Testis (tissue), 2 donors: ENCODE measurements at regions not wholly inside any gene's neighbourhood (a gene's known extent, or its start where the extent isn't known, plus 50 kb on each side); places are given as distances from the start of the nearest gene placed in this dataset.
"Not testable (repeated sequence)": the region's sequence is repeated elsewhere in the genome, so short reads cannot be mapped to it uniquely, and the experiment has no call there.

ENCODE experiments used
- DNase-seq: peaks from one replicate; pipeline ENCODE4 v3.0.0-alpha.2; 2019
- H3K27ac ChIP-seq, 2 donors: fragments of 200-600 bp; sonication (generic); one replicate each; pipeline ENCODE4 v1.5.1; 2019
- H3K27me3 ChIP-seq: fragments of 200-600 bp; sonication (generic); one replicate; pipeline ENCODE4 v1.5.1; 2019
- H3K36me3 ChIP-seq: fragments of 200-600 bp; sonication (generic); one replicate; pipeline ENCODE4 v1.5.1; 2017; ENCODE audit warnings: low read depth; ENCODE audit errors: missing control alignments
- H3K4me1 ChIP-seq: fragments of 200-600 bp; sonication (generic); one replicate; pipeline ENCODE4 v1.5.1; 2019
- H3K4me3 ChIP-seq, 2 donors: fragments of 200-600 bp; sonication (generic); one replicate each; pipeline ENCODE4 v1.5.1; 2017 to 2019
- H3K9me3 ChIP-seq: fragments of 200-600 bp; sonication (generic); one replicate; pipeline ENCODE4 v1.5.1; 2017
- POLR2A ChIP-seq: fragments of 450-650 bp; IDR thresholded peaks from one replicate; pipeline ENCODE4 v1.6.1; 2017; ENCODE audit warnings: antibody characterized with exemption, mild to moderate bottlenecking, moderate library complexity
- WGBS, 2 donors: methylation state at CpG; one replicate each; pipeline ENCODE4 v1.1.5; 2018; 5-methylcytosine and 5-hydroxymethylcytosine counted together
- intact Hi-C: fragments of 100-400 bp; cut with DNase I; formaldehyde crosslinking; loops from one replicate; pipeline ENCODE4 v1.15.1; 2023; ENCODE audit warnings: low total_unique reads
- TF ChIP-seq, protein P1 (sequence below), 3 experiments: fragments of 450-650 bp in 2 of 3; fragments of 200-600 bp in 1 of 3; sonication (generic) in 1 of 3; IDR thresholded peaks; one replicate each; pipeline ENCODE4 v1.5.1; 2016 to 2019; ENCODE audit warnings: antibody characterized with exemption in 3 of 3, mild to moderate bottlenecking in 2 of 3, moderate library complexity in 1 of 3

DNA sequence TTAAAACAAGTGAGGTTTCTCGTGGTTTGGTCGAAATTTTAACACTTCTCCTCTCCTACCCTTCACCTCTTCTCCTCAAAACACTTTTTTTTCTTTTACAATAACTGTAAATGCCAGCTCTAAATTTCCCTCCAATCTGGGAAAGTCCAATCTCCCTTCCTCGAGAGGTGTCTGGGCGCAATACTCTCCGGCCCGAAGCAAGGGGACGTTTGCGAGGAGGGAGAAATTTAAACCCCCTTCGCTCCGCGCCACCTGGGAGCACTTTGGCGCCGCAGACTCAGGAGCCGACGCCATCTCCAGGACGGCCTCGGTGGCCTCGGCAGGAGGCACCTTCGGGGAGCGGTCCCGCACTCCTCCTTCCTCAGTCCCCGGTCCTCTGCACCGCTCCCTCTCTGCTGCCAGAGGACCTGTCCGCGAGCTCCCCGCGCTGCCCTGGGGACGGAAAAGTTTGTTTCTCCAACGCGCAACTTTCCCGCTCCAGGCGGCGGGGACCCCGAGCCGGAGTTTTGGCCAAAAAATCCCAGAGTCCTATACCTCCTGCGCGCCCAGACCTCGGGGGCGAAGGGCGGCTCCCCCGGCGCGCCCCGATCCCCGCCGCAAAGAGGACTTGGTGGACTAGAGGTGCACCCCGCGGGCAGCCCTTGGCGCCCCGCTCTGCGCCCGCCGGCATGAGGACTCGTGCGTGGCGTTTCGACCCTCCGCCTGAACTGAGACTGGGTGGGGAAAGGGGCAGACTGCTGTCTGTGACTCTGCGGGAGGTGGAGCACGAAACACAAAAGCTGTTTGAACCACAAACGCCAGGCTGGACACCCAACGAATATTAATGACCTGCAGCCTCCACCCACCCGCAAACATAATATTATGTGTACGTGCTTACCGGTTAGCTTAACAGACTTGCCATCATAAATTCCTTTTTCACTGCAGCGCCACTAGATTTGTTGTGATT lies 95.2 kb upstream of the HMGA2 start:
- no peak for DNase-seq
- intact Hi-C loops: no loop called here
- H3K9me3 ChIP-seq: no peaks in the 10 kb centered on the region
- TF ChIP-seq POLR2A: no peak
- TF ChIP-seq, protein P1, sequence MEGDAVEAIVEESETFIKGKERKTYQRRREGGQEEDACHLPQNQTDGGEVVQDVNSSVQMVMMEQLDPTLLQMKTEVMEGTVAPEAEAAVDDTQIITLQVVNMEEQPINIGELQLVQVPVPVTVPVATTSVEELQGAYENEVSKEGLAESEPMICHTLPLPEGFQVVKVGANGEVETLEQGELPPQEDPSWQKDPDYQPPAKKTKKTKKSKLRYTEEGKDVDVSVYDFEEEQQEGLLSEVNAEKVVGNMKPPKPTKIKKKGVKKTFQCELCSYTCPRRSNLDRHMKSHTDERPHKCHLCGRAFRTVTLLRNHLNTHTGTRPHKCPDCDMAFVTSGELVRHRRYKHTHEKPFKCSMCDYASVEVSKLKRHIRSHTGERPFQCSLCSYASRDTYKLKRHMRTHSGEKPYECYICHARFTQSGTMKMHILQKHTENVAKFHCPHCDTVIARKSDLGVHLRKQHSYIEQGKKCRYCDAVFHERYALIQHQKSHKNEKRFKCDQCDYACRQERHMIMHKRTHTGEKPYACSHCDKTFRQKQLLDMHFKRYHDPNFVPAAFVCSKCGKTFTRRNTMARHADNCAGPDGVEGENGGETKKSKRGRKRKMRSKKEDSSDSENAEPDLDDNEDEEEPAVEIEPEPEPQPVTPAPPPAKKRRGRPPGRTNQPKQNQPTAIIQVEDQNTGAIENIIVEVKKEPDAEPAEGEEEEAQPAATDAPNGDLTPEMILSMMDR (IDR thresholded peaks at IDR 0.05): no peak
- H3K36me3 ChIP-seq: no peaks in the 10 kb centered on the region
- WGBS, 2 donors: 8 to 10% methylated on average over 32 to 65 of the region's 66 CpGs
- peak overlapping the region; percentile 32 to 48 for H3K4me3 ChIP-seq
- no peaks in the 10 kb centered on the region for H3K4me1 ChIP-seq
- no peak overlapping the region for H3K27ac ChIP-seq
- no peaks in the 10 kb centered on the region for H3K27me3 ChIP-seq

DNA sequence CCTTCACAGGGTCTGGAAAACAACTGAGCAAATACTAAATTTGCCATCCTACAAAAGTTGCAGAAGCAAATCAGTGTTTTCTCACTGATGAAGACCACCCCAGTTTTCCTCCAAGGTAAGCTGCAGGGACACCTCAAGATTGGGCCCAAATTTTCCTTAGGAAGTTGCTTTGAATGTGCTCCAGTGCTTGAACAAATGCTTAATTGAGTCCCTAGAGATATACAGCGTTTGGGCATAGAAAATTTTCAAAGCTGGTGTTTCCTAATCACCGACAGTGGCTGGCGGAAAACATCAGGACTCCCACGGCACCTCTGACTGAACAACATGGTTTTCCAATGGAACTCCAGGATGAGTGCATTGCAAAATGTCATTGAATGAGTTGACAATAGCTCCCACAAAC lies 92.5 kb upstream of the HMGA2 start:
- H3K36me3 ChIP-seq: no peaks in the 10 kb centered on the region
- TF ChIP-seq, protein P1 (IDR thresholded peaks at IDR 0.05): no peak
- TF ChIP-seq POLR2A: no peak
- no peaks in the 10 kb centered on the region for H3K27me3 ChIP-seq
- H3K4me3 ChIP-seq: no peak overlapping the region
- no peak overlapping the region for H3K27ac ChIP-seq
- no peaks in the 10 kb centered on the region for H3K4me1 ChIP-seq
- 75 to 80% methylated on average over 4 of the region's 4 CpGs for WGBS, 2 donors
- no peaks in the 10 kb centered on the region for H3K9me3 ChIP-seq
- intact Hi-C loops: no loop called here
- no peak for DNase-seq

DNA sequence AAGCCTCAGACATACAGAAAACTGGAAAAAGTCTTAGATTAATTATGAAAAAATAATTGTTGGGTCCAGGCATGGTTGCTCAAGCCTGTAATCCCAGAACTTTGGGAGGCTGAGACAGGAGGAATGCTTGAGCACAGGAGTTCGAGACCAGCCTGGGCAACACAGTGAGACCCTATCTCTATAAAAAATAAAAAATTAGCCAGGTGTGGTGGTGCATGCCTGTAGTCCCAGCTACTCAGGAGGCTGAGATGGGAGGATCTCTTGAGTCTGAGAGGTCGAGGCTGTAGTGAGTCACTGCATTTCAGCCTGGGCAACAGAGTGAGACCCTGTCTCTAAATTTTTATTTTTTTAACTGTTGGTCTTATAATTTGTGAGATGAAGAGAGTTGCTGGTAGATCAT lies 90.6 kb upstream of the HMGA2 start:
- intact Hi-C loops, H3K4me3 ChIP-seq, H3K9me3 ChIP-seq, H3K27me3 ChIP-seq, H3K36me3 ChIP-seq, H3K4me1 ChIP-seq, H3K27ac ChIP-seq, DNase-seq: not testable (repeated sequence)
- 85 to 91% methylated on average over 2 of the region's 2 CpGs for WGBS, 2 donors

DNA sequence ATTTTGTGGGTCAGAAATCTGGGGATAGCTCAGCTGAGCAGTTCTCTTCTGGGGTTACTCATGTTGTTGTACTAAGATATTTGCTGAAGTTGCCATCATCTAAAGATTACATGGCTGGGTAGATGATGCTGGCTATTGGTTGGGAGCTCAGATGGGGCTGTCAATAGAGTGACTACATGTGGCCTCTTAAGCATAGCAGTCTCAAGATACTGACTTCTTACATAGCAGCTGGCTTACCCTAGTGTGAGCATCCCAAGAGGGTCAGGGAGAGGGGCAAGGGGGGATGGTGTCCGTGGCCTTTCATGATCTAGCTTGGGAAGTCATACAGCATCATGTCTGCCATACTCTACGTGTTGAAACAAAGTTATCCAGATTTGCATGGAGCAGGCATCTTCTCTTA lies 90.1 kb upstream of the HMGA2 start:
- Histone ChIP-seq H3K9me3 (no peaks in the 10 kb centered on the region), H3K27me3 (no peaks in the 10 kb centered on the region), H3K4me3 (no peak overlapping the region), H3K4me1 (no peaks in the 10 kb centered on the region), H3K27ac (no peak overlapping the region), H3K36me3 (no peaks in the 10 kb centered on the region)
- DNase-seq: no peak
- TF ChIP-seq POLR2A: no peak
- TF ChIP-seq, protein P1 (IDR thresholded peaks at IDR 0.05): no peak
- 85 to 86% methylated on average over 2 of the region's 2 CpGs for WGBS, 2 donors
- intact Hi-C loops: no loop called here

DNA sequence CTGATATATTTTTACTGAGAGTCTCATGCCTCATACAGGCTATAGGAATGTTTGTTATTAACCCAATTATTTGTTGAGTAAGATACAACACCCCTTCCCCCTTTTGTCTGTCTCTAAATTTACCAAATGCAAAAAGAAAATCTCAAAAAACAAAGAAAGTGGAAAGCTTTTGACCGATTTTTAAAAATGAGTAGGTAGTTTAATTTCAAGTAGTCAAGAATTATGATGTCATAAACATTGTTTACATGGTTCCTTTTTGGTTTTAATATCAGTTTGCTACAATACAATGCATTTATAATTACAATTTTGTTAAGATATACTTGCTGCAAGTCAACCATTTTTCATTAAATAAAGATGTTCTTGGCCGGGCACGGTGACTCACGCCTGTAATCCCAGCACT lies 84.7 kb upstream of the HMGA2 start:
- WGBS, 2 donors: 51 to 78% methylated on average over 4 of the region's 4 CpGs
- no peak overlapping the region for H3K27ac ChIP-seq
- peaks cover 7% of the 10 kb centered on the region for H3K4me1 ChIP-seq
- no peaks in the 10 kb centered on the region for H3K9me3 ChIP-seq
- intact Hi-C loops: no loop called here
- H3K4me3 ChIP-seq: no peak overlapping the region
- TF ChIP-seq POLR2A: no peak
- TF ChIP-seq, protein P1 (IDR thresholded peaks at IDR 0.05): no peak
- H3K36me3 ChIP-seq: no peaks in the 10 kb centered on the region
- DNase-seq: no peak
- H3K27me3 ChIP-seq: no peaks in the 10 kb centered on the region
